GM23248 (cell line): ENCODE measurements at regions not wholly inside any gene's neighbourhood (a gene's known extent, or its start where the extent isn't known, plus 50 kb on each side); places are given as distances from the start of the nearest gene placed in this dataset.

ENCODE experiments used
- DNase-seq: peaks from one replicate; pipeline ENCODE4 v3.0.0-alpha.2; 2015
- H2AFZ ChIP-seq: fragments of 200-600 bp; sonication (generic); 2 replicates; pipeline ENCODE4 v1.6.1; 2016; ENCODE audit warnings: antibody characterized with exemption
- H3F3A ChIP-seq: fragments of 200-600 bp; sonication (generic); 2 replicates; pipeline ENCODE4 v1.6.1; 2016; ENCODE audit warnings: mild to moderate bottlenecking, antibody characterized with exemption, mixed run types; ENCODE audit not compliant: insufficient read depth
- H3K27ac ChIP-seq: fragments of 200-600 bp; sonication (generic); 2 replicates; pipeline ENCODE4 v1.5.1; 2016; ENCODE audit warnings: mild to moderate bottlenecking
- H3K27me3 ChIP-seq: fragments of 200-600 bp; sonication (generic); replicated peaks from 2 replicates; pipeline ENCODE4 v1.6.1; 2016; ENCODE audit warnings: mild to moderate bottlenecking; ENCODE audit not compliant: insufficient read depth
- H3K36me3 ChIP-seq: fragments of 200-600 bp; sonication (generic); 2 replicates; pipeline ENCODE4 v1.6.1; 2016; ENCODE audit warnings: low read depth, mild to moderate bottlenecking
- H3K4me1 ChIP-seq: fragments of 200-600 bp; sonication (generic); 2 replicates; pipeline ENCODE4 v1.6.1; 2016; ENCODE audit warnings: mild to moderate bottlenecking; ENCODE audit not compliant: insufficient read depth
- H3K4me2 ChIP-seq: fragments of 200-600 bp; sonication (generic); one replicate; pipeline ENCODE4 v1.6.1; 2016; ENCODE audit warnings: mild to moderate bottlenecking; ENCODE audit not compliant: unreplicated experiment
- H3K4me3 ChIP-seq: fragments of 200-600 bp; sonication (generic); 2 replicates; pipeline ENCODE4 v1.5.1; 2016; ENCODE audit warnings: mild to moderate bottlenecking
- H3K79me2 ChIP-seq: fragments of 200-600 bp; sonication (generic); 2 replicates; pipeline ENCODE4 v1.6.1; 2016; ENCODE audit warnings: mild to moderate bottlenecking; ENCODE audit not compliant: insufficient read depth
- H3K9ac ChIP-seq: fragments of 200-600 bp; sonication (generic); 2 replicates; pipeline ENCODE4 v1.6.1; 2016; ENCODE audit warnings: mild to moderate bottlenecking
- H3K9me2 ChIP-seq: fragments of 200-600 bp; sonication (generic); 2 replicates; pipeline ENCODE4 v1.6.1; 2016; ENCODE audit warnings: mixed run types, mild to moderate bottlenecking, moderate library complexity; ENCODE audit not compliant: insufficient read depth
- H3K9me3 ChIP-seq: fragments of 200-600 bp; sonication (generic); one replicate; pipeline ENCODE4 v1.6.1; 2017; ENCODE audit warnings: low read depth
- H4K20me1 ChIP-seq: fragments of 200-600 bp; sonication (generic); 2 replicates; pipeline ENCODE4 v1.6.0; 2016; ENCODE audit not compliant: insufficient read depth
- EZH2 ChIP-seq: fragments of 200-600 bp; sonication (generic); IDR thresholded peaks from 2 replicates; pipeline ENCODE4 v1.6.1; 2018; ENCODE audit warnings: antibody characterized with exemption, mild to moderate bottlenecking; ENCODE audit not compliant: insufficient read depth, poor library complexity, severe bottlenecking
- EZH2phosphoT487 ChIP-seq: fragments of 200-600 bp; sonication (generic); IDR thresholded peaks from 2 replicates; pipeline ENCODE4 v1.6.1; 2018; ENCODE audit warnings: antibody characterized with exemption, moderate library complexity, mild to moderate bottlenecking, low read depth; ENCODE audit not compliant: insufficient read depth
- WGBS, 2 experiments: methylation state at CpG; one replicate each; pipeline ENCODE4 v1.1.6; 2015 to 2017; ENCODE audit warnings: low lambda C conversion rate in 2 of 2, low coverage in 1 of 2; ENCODE audit errors: missing lambda C conversion rate in 2 of 2; 5-methylcytosine and 5-hydroxymethylcytosine counted together
- in situ Hi-C: fragments of 300-500 bp; cut with MboI; formaldehyde crosslinking; loops from 2 replicates; pipeline ENCODE4 v1.15.0; 2020

DNA sequence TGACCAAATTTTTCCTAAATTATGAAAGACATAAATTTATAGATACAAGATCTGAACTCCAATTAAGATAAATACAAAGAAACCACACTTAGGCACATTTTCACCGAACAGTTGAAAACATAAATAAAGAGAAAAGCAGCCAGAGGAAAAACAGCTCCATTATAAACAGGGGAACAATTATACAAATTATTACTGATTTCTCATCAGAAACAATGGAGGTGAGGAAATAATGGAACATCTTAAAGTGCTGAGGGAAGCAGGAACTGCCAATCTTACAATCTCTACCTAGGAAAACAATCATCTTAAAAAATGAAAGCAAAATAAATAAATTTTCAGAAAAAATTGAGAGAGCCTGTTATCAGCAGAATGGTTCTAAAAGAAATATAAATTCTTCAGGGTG is 234.4 kb upstream of the PMFBP1 start:
- in situ Hi-C loops: no loop called here

GRCh38 chr16:72404299-72404698 is 232.3 kb upstream of the PMFBP1 start:
- Histone ChIP-seq H2AFZ (no peak overlapping the region), H3F3A (no peaks in the 10 kb centered on the region), H3K4me2 (no peak overlapping the region), H3K4me1 (peaks cover 8% of the 10 kb centered on the region), H3K9ac (no peak overlapping the region), H3K27me3 (no peaks in the 10 kb centered on the region), H3K4me3 (no peak overlapping the region), H3K36me3 (no peaks in the 10 kb centered on the region), H3K27ac (no peak overlapping the region), H4K20me1 (no peaks in the 10 kb centered on the region), H3K9me2 (no peaks in the 10 kb centered on the region), H3K79me2 (no peaks in the 10 kb centered on the region), H3K9me3 (no peaks in the 10 kb centered on the region)
- in situ Hi-C loops: no loop called here
- DNase-seq: peak; percentile 45
- TF ChIP-seq EZH2phosphoT487 (no peak), EZH2 (no peak)

More for the DNA sequence above, 234.4 kb upstream of the PMFBP1 start:
- no peaks in the 10 kb centered on the region for H3K27me3 ChIP-seq
- no peak overlapping the region for H3K9ac ChIP-seq
- H3K4me1 ChIP-seq: no peaks in the 10 kb centered on the region
- H3K4me2 ChIP-seq: no peak overlapping the region
- H3K4me3 ChIP-seq: no peak overlapping the region
- no peaks in the 10 kb centered on the region for H3K36me3 ChIP-seq
- 86 to 90% methylated on average over 1 of the region's 1 CpG for WGBS, 2 experiments
- H3K9me2 ChIP-seq: no peaks in the 10 kb centered on the region
- no peaks in the 10 kb centered on the region for H4K20me1 ChIP-seq
- H3K27ac ChIP-seq: no peak overlapping the region
- DNase-seq: no peak
- H2AFZ ChIP-seq: no peak overlapping the region
- H3F3A ChIP-seq: no peaks in the 10 kb centered on the region
- TF ChIP-seq EZH2: no peak
- no peak for TF ChIP-seq EZH2phosphoT487
- no peaks in the 10 kb centered on the region for H3K9me3 ChIP-seq
- no peaks in the 10 kb centered on the region for H3K79me2 ChIP-seq

DNA sequence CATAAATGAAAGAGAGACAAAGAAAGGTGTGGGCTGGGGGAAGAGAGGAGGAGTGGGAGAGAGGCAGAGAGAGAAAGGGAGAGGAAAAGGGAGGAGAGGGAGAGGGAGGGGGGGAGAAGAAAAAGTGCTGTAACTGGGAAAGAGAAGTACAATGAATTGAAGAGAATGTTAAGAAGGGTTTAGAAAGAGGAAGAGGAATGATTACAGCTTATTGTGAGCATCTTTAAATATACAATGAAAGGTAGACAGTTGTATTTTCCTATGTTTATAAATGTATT is 229.1 kb upstream of the PMFBP1 start:
- in situ Hi-C loops: no loop called here
- TF ChIP-seq EZH2phosphoT487 (no peak), EZH2 (no peak)
- no peaks in the 10 kb centered on the region for H3K36me3 ChIP-seq
- H3K4me3 ChIP-seq: no peak overlapping the region
- H3F3A ChIP-seq: no peaks in the 10 kb centered on the region
- no peaks in the 10 kb centered on the region for H3K9me2 ChIP-seq
- H3K27me3 ChIP-seq: no peaks in the 10 kb centered on the region
- no peaks in the 10 kb centered on the region for H3K79me2 ChIP-seq
- peak overlapping the region; percentile 68 for H2AFZ ChIP-seq
- H4K20me1 ChIP-seq: no peaks in the 10 kb centered on the region
- H3K4me2 ChIP-seq: no peak overlapping the region
- no peaks in the 10 kb centered on the region for H3K9me3 ChIP-seq
- 0 out of 2 replicates have a peak overlapping the region, but pooled peaks have one; percentile 7 for H3K27ac ChIP-seq
- no peak overlapping the region for H3K9ac ChIP-seq
- no peak for DNase-seq
- peaks cover 8% of the 10 kb centered on the region for H3K4me1 ChIP-seq

GRCh38 chr16:72400257-72401083 is 228.5 kb upstream of the PMFBP1 start:
- Histone ChIP-seq H3K9ac (no peak overlapping the region), H3K4me1 (peaks cover 8% of the 10 kb centered on the region), H3F3A (no peaks in the 10 kb centered on the region), H3K4me3 (no peak overlapping the region), H3K36me3 (no peaks in the 10 kb centered on the region), H2AFZ (peak overlapping the region; percentile 68), H4K20me1 (no peaks in the 10 kb centered on the region), H3K27ac (0 out of 2 replicates have a peak overlapping the region, but pooled peaks have one; percentile 7), H3K27me3 (no peaks in the 10 kb centered on the region), H3K9me2 (no peaks in the 10 kb centered on the region), H3K4me2 (no peak overlapping the region), H3K9me3 (no peaks in the 10 kb centered on the region), H3K79me2 (no peaks in the 10 kb centered on the region)
- DNase-seq: peak; percentile 71
- 40 to 45% methylated on average over 6 of the region's 6 CpGs for WGBS, 2 experiments
- no peak for TF ChIP-seq EZH2
- no peak for TF ChIP-seq EZH2phosphoT487
- in situ Hi-C loops: no loop called here

DNA sequence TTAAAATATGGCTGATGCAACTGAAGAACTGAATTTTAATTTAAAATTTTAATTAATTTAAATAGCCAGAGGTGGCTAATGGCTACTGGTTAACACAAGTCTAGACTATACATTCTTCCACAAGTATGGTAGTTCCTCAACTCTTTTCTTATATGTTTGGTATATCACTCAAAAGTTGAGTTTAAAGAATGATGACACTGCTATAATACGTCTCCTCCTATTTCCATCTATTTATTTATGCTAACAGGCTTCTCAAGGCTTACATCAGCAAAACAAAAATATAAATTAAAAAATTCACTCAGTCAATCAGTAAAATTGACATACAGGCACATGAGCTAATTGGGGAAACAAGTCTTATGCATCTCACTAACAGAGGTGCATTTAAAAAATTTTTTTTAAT is 227.9 kb upstream of the PMFBP1 start:
- no peaks in the 10 kb centered on the region for H3F3A ChIP-seq
- 80 to 91% methylated on average over 1 of the region's 1 CpG for WGBS, 2 experiments
- no peaks in the 10 kb centered on the region for H4K20me1 ChIP-seq
- H3K79me2 ChIP-seq: no peaks in the 10 kb centered on the region
- H3K9me3 ChIP-seq: no peaks in the 10 kb centered on the region
- H3K4me3 ChIP-seq: no peak overlapping the region
- no peak for DNase-seq
- H3K4me2 ChIP-seq: no peak overlapping the region
- H3K4me1 ChIP-seq: peaks cover 8% of the 10 kb centered on the region
- H2AFZ ChIP-seq: no peak overlapping the region
- no peaks in the 10 kb centered on the region for H3K36me3 ChIP-seq
- H3K27me3 ChIP-seq: no peaks in the 10 kb centered on the region
- H3K9ac ChIP-seq: no peak overlapping the region
- no peak overlapping the region for H3K27ac ChIP-seq
- in situ Hi-C loops: no loop called here
- TF ChIP-seq EZH2phosphoT487: no peak
- no peak for TF ChIP-seq EZH2
- H3K9me2 ChIP-seq: no peaks in the 10 kb centered on the region
